Fibroblast of villous mesenchyme (primary cell): ENCODE measurements at regions not wholly inside any gene's neighbourhood (a gene's known extent, or its start where the extent isn't known, plus 50 kb on each side); places are given as distances from the start of the nearest gene placed in this dataset.

Source experiments
- DNase-seq: peaks from one replicate; pipeline ENCODE4 v3.0.0-alpha.2; 2010; ENCODE audit warnings: low read depth
- H3K4me3 ChIP-seq: 2 replicates; pipeline ENCODE4 v1.5.1; 2011; ENCODE audit warnings: low read depth, mild to moderate bottlenecking, low read length
- TF ChIP-seq, protein P1 (sequence below): IDR thresholded peaks from 2 replicates; pipeline ENCODE4 v1.5.1; 2012; ENCODE audit warnings: low read depth, mild to moderate bottlenecking, low read length; ENCODE audit not compliant: insufficient read depth

GRCh38 chr6:16868968-16869367, 107.7 kb upstream of the ATXN1 start:
- DNase-seq, result no peak
- no peak overlapping the region for H3K4me3 ChIP-seq
- TF ChIP-seq, protein P1, sequence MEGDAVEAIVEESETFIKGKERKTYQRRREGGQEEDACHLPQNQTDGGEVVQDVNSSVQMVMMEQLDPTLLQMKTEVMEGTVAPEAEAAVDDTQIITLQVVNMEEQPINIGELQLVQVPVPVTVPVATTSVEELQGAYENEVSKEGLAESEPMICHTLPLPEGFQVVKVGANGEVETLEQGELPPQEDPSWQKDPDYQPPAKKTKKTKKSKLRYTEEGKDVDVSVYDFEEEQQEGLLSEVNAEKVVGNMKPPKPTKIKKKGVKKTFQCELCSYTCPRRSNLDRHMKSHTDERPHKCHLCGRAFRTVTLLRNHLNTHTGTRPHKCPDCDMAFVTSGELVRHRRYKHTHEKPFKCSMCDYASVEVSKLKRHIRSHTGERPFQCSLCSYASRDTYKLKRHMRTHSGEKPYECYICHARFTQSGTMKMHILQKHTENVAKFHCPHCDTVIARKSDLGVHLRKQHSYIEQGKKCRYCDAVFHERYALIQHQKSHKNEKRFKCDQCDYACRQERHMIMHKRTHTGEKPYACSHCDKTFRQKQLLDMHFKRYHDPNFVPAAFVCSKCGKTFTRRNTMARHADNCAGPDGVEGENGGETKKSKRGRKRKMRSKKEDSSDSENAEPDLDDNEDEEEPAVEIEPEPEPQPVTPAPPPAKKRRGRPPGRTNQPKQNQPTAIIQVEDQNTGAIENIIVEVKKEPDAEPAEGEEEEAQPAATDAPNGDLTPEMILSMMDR, result no peak

- no peak for DNase-seq
- TF ChIP-seq, protein P1, result no peak
- H3K4me3 ChIP-seq, result no peak overlapping the region
Observed at GRCh38 chr6:16857969-16858592, 96.8 kb upstream of the ATXN1 start.

GRCh38 chr6:16855460-16855859, 94.2 kb upstream of the ATXN1 start:
- TF ChIP-seq, protein P1, result no peak

DNA sequence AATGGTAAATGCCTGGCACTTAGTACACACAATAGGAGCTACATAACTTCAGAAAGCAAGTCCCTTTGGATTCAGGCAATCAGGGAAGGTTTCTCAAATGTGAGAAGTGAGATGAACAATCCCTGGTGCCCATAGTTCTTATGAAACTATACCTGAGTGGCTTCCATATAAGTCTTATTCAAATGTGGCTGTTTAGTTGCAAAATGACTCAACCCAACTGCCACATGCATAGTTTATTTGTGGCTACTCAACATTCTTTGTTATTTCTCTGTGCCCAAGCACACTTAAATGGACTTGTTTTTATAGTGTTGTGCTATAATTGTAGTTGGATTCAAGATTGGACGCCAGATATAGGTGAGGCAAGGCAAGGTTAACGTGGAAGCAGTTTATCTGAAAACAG, 93.7 kb upstream of the ATXN1 start:
- DNase-seq, result no peak
- TF ChIP-seq, protein P1, result no peak
- H3K4me3 ChIP-seq, result no peak overlapping the region

More at GRCh38 chr6:16855460-16855859, 94.2 kb upstream of the ATXN1 start:
- no peak for DNase-seq
- no peak overlapping the region for H3K4me3 ChIP-seq

DNA sequence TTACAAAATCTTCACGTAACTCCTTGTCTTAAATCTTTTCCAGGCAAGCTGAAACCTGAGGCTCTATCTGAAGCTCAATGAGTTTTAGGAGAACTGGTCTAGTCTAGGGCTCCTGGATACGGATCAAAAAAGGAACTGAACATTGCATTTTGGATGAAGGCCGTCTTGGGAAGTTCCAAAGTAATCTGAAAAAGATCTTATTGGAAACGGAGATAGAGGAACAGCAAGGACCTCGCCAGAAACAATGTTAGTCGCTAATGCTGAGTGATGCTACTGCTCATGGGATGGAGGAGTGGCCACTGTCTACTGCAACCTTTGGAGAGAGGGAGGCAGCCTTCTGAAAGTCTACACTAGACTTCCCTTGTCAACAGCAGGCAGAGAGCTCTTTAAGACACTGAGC, 91.4 kb upstream of the ATXN1 start:
- no peak overlapping the region for H3K4me3 ChIP-seq
- no peak for DNase-seq
- TF ChIP-seq, protein P1, result no peak

DNA sequence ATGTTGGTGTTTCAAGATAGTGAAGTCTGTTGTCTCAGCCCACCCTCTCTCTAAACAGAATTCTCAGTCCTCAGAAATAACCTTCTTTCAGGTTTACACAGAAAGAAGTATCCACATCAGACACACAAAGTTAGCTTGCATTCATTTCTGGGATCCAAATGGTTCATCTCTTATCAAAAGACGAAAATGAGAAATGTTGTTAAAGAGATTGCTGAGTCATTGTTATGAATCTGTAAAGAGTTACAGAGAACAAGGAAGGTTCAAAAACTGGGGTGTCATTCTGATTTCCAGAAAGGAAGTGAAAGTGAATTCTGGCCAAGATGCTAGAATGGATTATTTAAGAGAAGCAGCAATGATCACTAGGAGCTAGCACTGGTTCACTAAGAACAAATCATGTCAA, 90.5 kb upstream of the ATXN1 start:
- no peak for DNase-seq
- TF ChIP-seq, protein P1, result no peak
- H3K4me3 ChIP-seq, result no peak overlapping the region

- TF ChIP-seq, protein P1, result no peak
- DNase-seq, result no peak
- H3K4me3 ChIP-seq, result no peak overlapping the region
Observed at GRCh38 chr6:16851044-16851540, 89.8 kb upstream of the ATXN1 start.
